K562 (cell line): ENCODE measurements at regions not wholly inside any gene's neighbourhood (a gene's known extent, or its start where the extent isn't known, plus 50 kb on each side); places are given as distances from the start of the nearest gene placed in this dataset.
"Not testable (repeated sequence)": the region's sequence is repeated elsewhere in the genome, so short reads cannot be mapped to it uniquely, and the experiment has no call there.

ENCODE experiments used
- ATAC-seq: fragments of 200-7000 bp; cut with Tn5 transposase; 3 replicates; pipeline ENCODE4 v1.9.1; 2020; ENCODE audit warnings: moderate library complexity
- BruUV-seq: library from RNA; stranded (reverse); fragments of 400-500 nt; replicated peaks from 2 replicates; lab custom pipeline; 2021; lab: Mats Ljungman, UMichigan
- CTCF ChIA-PET: fragments of 300-600 bp; formaldehyde crosslinking; extraction: SDS; loops from one replicate; lab custom pipeline; 2021; ENCODE audit warnings: low intra/inter-chr PET ratio; lab: Yijun Ruan, JAX
- POLR2A ChIA-PET: fragments of 300-600, 350-650 bp; sonication (Branson Sonifier 250); formaldehyde crosslinking; extraction: SDS; loops from one replicate; lab custom pipeline; 2021; ENCODE audit warnings: antibody characterized with exemption, inconsistent platforms; lab: Yijun Ruan, JAX
- DNase-seq, 4 experiments: peaks; one replicate each; pipeline versions ENCODE4 v3.0.0 to v3.0.0-alpha.2; 2011 to 2018; ENCODE audit warnings: low spot score in 3 of 4, mixed read lengths in 3 of 4; ENCODE audit errors: extremely low read depth in 1 of 4
- FAIRE-seq: peaks from 2 replicates; lab custom pipeline; 2011; peaks lifted over from hg19 to GRCh38; lab: Jason Lieb, UNC
- H2AFZ ChIP-seq: 2 replicates; pipeline ENCODE4 v1.6.0; 2011; ENCODE audit warnings: low read depth, low read length, control low read depth, inconsistent platforms
- H3K27ac ChIP-seq: fragments of 200-600 bp; 3 replicates; pipeline ENCODE4 v1.8.0; 2011; ENCODE audit warnings: low read depth, mild to moderate bottlenecking, control low read depth, inconsistent platforms, low read length, moderate library complexity, mixed read lengths; ENCODE audit errors: extremely low read depth
- H3K27me3 ChIP-seq, 2 experiments: fragments of 300-600 bp in 1 of 2; 2 replicates in 1 of 2; 3 replicates in 1 of 2; pipeline versions ENCODE4 v1.6.0 to v1.8.0; 2011; ENCODE audit warnings: inconsistent platforms in 2 of 2, low read length in 2 of 2, mild to moderate bottlenecking in 1 of 2, mixed read lengths in 1 of 2, moderate library complexity in 1 of 2; ENCODE audit not compliant: control insufficient read depth in 2 of 2, insufficient read depth in 2 of 2
- H3K36me3 ChIP-seq: fragments of 300-600 bp; 3 replicates; pipeline ENCODE4 v1.8.0; 2011; ENCODE audit warnings: mild to moderate bottlenecking, low read length, inconsistent platforms; ENCODE audit not compliant: control insufficient read depth, insufficient read depth
- H3K4me1 ChIP-seq, 2 experiments: fragments of 200-600 bp in 1 of 2; replicated peaks in 1 of 2; 2 replicates in 1 of 2; 3 replicates in 1 of 2; pipeline versions ENCODE4 v1.5.1 to v1.8.0; 2011; ENCODE audit warnings: inconsistent platforms in 2 of 2, low read length in 2 of 2, mild to moderate bottlenecking in 1 of 2, mixed read lengths in 1 of 2, moderate library complexity in 1 of 2; ENCODE audit not compliant: control insufficient read depth in 2 of 2, insufficient read depth in 2 of 2
- H3K4me2 ChIP-seq: 2 replicates; pipeline ENCODE4 v1.6.1; 2011; ENCODE audit warnings: low read length, control low read depth, inconsistent platforms, mixed read lengths; ENCODE audit not compliant: insufficient read depth
- H3K4me3 ChIP-seq: fragments of 200-600 bp; sonication (generic), shearing (Covaris generic); 2 replicates; pipeline ENCODE4 v1.5.1; 2016; ENCODE audit warnings: control low read depth, inconsistent platforms
- H3K79me2 ChIP-seq: fragments of 200-600 bp; 3 replicates; pipeline ENCODE4 v1.8.0; 2011; ENCODE audit warnings: low read length, inconsistent platforms; ENCODE audit not compliant: control insufficient read depth, insufficient read depth
- H3K9ac ChIP-seq, 2 experiments: 2 replicates each; pipeline versions ENCODE4 v1.6.0 to v1.6.1; 2011; ENCODE audit warnings: low read depth in 2 of 2, low read length in 2 of 2, control low read depth in 1 of 2, inconsistent platforms in 1 of 2, mild to moderate bottlenecking in 1 of 2, mixed read lengths in 1 of 2; ENCODE audit not compliant: insufficient read depth in 1 of 2
- H3K9me1 ChIP-seq: one replicate; pipeline ENCODE4 v1.6.0; 2011; ENCODE audit warnings: inconsistent platforms, mild to moderate bottlenecking, low read length, moderate library complexity; ENCODE audit not compliant: control insufficient read depth, insufficient read depth
- H3K9me3 ChIP-seq: replicated peaks from 2 replicates; pipeline ENCODE4 v1.5.1; 2011; ENCODE audit warnings: low read depth, low read length, inconsistent platforms; ENCODE audit not compliant: control insufficient read depth, insufficient read depth
- H4K20me1 ChIP-seq: replicated peaks from 2 replicates; pipeline ENCODE4 v1.6.1; 2011; ENCODE audit warnings: low read length, inconsistent platforms, mixed read lengths; ENCODE audit not compliant: control insufficient read depth, insufficient read depth
- SFPQ ChIP-seq: fragments of 200-400 bp; formaldehyde crosslinking; IDR thresholded peaks from 2 replicates; pipeline ENCODE4 v1.6.1; 2017; ENCODE audit warnings: mild to moderate bottlenecking, low read depth, low read length, moderate library complexity
- SMARCA5 ChIP-seq: fragments of 450-650 bp; IDR thresholded peaks from 2 replicates; pipeline ENCODE4 v1.6.1; 2016
- ZNF41 ChIP-seq: fragments of 250-450 bp; sonication (Bioruptor Pico); conservative IDR thresholded peaks from 2 replicates; pipeline ENCODE4 v1.4.0; 2020; ENCODE audit warnings: mild to moderate bottlenecking
- WGBS: fragments of 100-300 bp; shearing (Covaris generic); methylation state at CpG from one replicate; pipeline ENCODE4 v1.1.6; 2016; ENCODE audit warnings: low coverage, mixed read lengths; ENCODE audit not compliant: insufficient coverage; ENCODE audit errors: missing lambda C conversion rate; 5-methylcytosine and 5-hydroxymethylcytosine counted together
- in situ Hi-C: fragments of 300-500 bp; cut with MboI; formaldehyde crosslinking; loops from 4 replicates; pipeline ENCODE4 v1.15.0; 2018; ENCODE audit warnings: inconsistent platforms, mixed read lengths
- intact Hi-C: fragments of 100-400 bp; cut with micrococcal nuclease; formaldehyde crosslinking; loops from 2 replicates; pipeline ENCODE4 v1.14.2; 2022
- TF ChIP-seq, protein P1 (sequence below): sonication (generic); formaldehyde crosslinking; IDR thresholded peaks from 2 replicates; pipeline ENCODE4 v1.8.0; 2023; ENCODE audit warnings: missing genetic modification reagents, mild to moderate bottlenecking, borderline replicate concordance
- TF ChIP-seq, protein P2 (sequence below), 2 experiments: fragments of 450-650 bp; conservative IDR thresholded peaks; 2 replicates each; pipeline ENCODE4 v1.6.1; 2017; ENCODE audit warnings: mild to moderate bottlenecking in 2 of 2, moderate library complexity in 2 of 2

DNA sequence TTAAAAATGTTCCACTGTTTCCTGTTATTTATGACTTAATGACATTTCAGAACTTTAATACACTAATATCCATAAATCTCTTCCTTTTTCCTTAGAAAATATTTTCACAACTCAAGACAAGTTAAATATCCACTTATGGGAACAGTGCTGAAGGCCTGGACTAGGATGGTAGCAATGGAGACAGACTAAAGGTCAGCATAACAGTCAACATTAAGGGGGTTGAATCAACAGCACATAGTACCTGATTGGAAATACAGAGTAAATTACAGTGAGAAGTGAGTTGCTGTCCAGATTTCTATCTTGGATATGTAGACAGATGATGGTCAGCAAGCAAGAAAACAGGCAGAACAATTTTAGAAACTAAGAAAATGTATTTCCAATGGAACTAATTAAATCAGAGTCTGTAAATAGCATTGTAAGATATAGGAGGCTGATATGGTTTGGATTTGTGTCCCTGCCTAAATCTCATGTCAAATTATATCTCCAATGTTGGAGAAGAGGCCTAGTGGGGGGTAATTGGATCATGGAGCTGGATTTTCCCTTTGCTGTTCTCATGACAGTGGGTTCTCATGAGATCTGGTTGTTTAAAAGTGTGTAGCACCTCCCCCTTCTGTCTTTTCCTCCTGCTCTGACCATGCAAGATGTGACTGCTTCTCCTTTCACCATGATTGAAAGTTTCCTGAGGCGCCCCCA, 682.7 kb downstream of the MAFB start (continued):
- TF ChIP-seq SFPQ (no peak), ZNF41 (CRISPR knock-in tag) (no peak), SMARCA5 (no peak)
- TF ChIP-seq, protein P1, sequence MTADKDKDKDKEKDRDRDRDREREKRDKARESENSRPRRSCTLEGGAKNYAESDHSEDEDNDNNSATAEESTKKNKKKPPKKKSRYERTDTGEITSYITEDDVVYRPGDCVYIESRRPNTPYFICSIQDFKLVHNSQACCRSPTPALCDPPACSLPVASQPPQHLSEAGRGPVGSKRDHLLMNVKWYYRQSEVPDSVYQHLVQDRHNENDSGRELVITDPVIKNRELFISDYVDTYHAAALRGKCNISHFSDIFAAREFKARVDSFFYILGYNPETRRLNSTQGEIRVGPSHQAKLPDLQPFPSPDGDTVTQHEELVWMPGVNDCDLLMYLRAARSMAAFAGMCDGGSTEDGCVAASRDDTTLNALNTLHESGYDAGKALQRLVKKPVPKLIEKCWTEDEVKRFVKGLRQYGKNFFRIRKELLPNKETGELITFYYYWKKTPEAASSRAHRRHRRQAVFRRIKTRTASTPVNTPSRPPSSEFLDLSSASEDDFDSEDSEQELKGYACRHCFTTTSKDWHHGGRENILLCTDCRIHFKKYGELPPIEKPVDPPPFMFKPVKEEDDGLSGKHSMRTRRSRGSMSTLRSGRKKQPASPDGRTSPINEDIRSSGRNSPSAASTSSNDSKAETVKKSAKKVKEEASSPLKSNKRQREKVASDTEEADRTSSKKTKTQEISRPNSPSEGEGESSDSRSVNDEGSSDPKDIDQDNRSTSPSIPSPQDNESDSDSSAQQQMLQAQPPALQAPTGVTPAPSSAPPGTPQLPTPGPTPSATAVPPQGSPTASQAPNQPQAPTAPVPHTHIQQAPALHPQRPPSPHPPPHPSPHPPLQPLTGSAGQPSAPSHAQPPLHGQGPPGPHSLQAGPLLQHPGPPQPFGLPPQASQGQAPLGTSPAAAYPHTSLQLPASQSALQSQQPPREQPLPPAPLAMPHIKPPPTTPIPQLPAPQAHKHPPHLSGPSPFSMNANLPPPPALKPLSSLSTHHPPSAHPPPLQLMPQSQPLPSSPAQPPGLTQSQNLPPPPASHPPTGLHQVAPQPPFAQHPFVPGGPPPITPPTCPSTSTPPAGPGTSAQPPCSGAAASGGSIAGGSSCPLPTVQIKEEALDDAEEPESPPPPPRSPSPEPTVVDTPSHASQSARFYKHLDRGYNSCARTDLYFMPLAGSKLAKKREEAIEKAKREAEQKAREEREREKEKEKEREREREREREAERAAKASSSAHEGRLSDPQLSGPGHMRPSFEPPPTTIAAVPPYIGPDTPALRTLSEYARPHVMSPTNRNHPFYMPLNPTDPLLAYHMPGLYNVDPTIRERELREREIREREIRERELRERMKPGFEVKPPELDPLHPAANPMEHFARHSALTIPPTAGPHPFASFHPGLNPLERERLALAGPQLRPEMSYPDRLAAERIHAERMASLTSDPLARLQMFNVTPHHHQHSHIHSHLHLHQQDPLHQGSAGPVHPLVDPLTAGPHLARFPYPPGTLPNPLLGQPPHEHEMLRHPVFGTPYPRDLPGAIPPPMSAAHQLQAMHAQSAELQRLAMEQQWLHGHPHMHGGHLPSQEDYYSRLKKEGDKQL (CRISPR knock-in tag): no peak
- TF ChIP-seq, protein P2, sequence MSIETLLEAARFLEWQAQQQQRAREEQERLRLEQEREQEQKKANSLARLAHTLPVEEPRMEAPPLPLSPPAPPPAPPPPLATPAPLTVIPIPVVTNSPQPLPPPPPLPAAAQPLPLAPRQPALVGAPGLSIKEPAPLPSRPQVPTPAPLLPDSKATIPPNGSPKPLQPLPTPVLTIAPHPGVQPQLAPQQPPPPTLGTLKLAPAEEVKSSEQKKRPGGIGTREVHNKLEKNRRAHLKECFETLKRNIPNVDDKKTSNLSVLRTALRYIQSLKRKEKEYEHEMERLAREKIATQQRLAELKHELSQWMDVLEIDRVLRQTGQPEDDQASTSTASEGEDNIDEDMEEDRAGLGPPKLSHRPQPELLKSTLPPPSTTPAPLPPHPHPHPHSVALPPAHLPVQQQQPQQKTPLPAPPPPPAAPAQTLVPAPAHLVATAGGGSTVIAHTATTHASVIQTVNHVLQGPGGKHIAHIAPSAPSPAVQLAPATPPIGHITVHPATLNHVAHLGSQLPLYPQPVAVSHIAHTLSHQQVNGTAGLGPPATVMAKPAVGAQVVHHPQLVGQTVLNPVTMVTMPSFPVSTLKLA (conservative IDR thresholded peaks at IDR 0.05): no peak

DNA sequence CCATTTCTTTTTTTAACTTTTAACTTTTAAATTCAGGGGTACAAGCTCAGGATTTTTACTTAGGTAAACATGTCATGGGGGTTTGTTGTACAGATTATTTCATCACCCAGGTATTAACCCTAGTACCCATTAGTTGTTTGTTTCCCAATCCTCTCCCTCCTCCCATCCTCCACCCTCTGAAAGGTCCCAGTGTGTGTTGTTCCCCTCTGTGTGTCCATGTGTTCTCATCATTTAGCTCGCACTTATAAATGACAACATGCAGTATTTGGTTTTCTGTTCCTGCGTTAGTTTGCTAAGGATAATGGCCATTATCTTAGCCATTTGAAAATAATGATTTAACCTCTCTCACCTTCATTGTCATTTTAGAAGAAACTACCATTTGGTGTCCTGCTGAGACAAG, 684.9 kb downstream of the MAFB start:
- DNase-seq, H3K4me3 ChIP-seq, H2AFZ ChIP-seq, H3K27ac ChIP-seq, H3K36me3 ChIP-seq, H4K20me1 ChIP-seq, H3K9me3 ChIP-seq, intact Hi-C loops, H3K27me3 ChIP-seq, H3K79me2 ChIP-seq, ATAC-seq, FAIRE-seq, BruUV-seq, in situ Hi-C loops, CTCF ChIA-PET, H3K4me1 ChIP-seq, POLR2A ChIA-PET, H3K4me2 ChIP-seq, H3K9me1 ChIP-seq, H3K9ac ChIP-seq: not testable (repeated sequence)
- WGBS: 0% methylated on average over 2 of the region's 2 CpGs
